ENCODE measurements at regions not wholly inside any gene's neighbourhood (a gene's known extent, or its start where the extent isn't known, plus 50 kb on each side); places are given as distances from the start of the nearest gene placed in this dataset.
"Not testable (repeated sequence)": the region's sequence is repeated elsewhere in the genome, so short reads cannot be mapped to it uniquely, and the experiment has no call there.

- H3K27ac Mint-ChIP-seq: no peak overlapping the region
- no peak for ATAC-seq
- no peaks in the 10 kb centered on the region for H3K4me1 Mint-ChIP-seq
These were observed 53.5 kb downstream of the FSCB start for GRCh38 chr14:44453433-44454171.

DNA sequence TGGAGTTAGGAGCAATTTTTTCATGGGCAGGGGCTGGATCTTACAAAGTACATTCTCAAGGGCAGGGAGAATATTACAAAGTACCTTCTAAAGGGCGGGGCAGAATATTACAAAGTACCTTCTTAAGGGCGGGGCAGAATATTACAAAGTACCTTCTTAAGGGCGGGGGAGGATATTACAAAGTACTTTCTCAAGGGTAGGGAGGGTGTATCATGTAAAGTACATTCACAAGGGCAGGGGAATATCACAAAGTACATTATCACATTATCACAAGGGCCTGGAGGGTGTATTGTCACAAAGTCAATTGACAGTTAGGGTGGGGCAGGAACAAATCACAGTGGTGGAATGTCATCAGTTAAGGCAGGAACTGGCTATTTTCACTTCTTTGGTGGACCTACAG lies 56.9 kb downstream of the FSCB start:
- peaks cover 14% of the 10 kb centered on the region for H3K9me3 Mint-ChIP-seq
- not testable (repeated sequence) for H3K27me3 Mint-ChIP-seq; H3K4me1 Mint-ChIP-seq; H3K4me3 Mint-ChIP-seq; H3K36me3 Mint-ChIP-seq (ENCODE audit: low read depth); ATAC-seq; DNase-seq; H3K27ac Mint-ChIP-seq

More at GRCh38 chr14:44453433-44454171, 53.5 kb downstream of the FSCB start:
- Mint-ChIP-seq H3K9me3 (peaks cover 20% of the 10 kb centered on the region), H3K36me3 (ENCODE audit: low read depth) (no peaks in the 10 kb centered on the region), H3K27me3 (no peaks in the 10 kb centered on the region), H3K4me3 (no peak overlapping the region)
- no peak for DNase-seq

GRCh38 chr14:44449680-44450079 lies 57.4 kb downstream of the FSCB start:
- Mint-ChIP-seq H3K4me3 (no peak overlapping the region), H3K27me3 (no peaks in the 10 kb centered on the region), H3K9me3 (peaks cover 13% of the 10 kb centered on the region), H3K27ac (no peak overlapping the region), H3K4me1 (no peaks in the 10 kb centered on the region), H3K36me3 (ENCODE audit: low read depth) (no peaks in the 10 kb centered on the region)
- DNase-seq: no peak
- ATAC-seq: no peak

DNA sequence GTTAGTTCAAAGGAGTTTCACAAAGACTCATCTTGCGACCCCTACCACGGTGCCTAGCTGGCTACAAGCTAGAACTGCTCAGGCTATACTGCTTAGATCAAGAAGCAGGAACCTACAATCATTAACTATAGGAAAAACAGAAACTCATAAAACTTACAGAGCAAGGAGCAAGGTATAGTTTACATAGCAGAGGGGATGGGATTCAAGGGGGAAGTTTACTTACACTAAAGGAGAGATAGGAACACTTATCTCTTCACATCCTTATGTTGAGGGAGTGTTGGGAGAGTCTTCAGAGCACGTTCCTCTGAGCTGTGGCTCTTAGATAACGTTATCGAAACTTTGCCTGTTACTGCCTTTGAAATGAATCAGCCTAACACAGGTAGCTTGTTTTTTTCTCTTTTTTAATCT lies 58.1 kb downstream of the FSCB start:
- ATAC-seq (no peak), DNase-seq (no peak)
- no peaks in the 10 kb centered on the region for H3K36me3 Mint-ChIP-seq (ENCODE audit: low read depth)
- H3K27me3 Mint-ChIP-seq: no peaks in the 10 kb centered on the region
- H3K4me3 Mint-ChIP-seq: no peak overlapping the region
- H3K4me1 Mint-ChIP-seq: no peaks in the 10 kb centered on the region
- H3K27ac Mint-ChIP-seq: no peak overlapping the region
- peaks cover 9% of the 10 kb centered on the region for H3K9me3 Mint-ChIP-seq

DNA sequence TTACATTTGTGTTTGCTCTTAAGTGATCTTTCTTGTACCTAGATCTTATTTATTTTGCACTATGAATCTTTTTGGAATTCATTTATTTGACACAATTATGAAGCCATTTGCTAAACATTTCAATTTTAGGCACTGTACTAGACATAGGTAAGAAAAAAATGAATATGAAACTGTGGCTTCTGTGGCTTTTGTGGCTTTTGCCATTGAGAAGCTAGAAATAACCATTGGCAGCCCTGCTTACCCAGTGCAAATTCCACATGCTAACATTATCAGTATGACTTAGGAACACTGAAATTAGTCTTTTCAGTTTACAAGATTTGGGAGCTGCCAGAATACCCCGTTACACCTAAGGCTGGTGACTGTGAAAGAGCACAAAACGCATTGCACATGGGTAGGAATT lies 60.1 kb downstream of the FSCB start:
- H3K36me3 Mint-ChIP-seq (ENCODE audit: low read depth): no peaks in the 10 kb centered on the region
- H3K4me1 Mint-ChIP-seq: no peaks in the 10 kb centered on the region
- peaks cover 9% of the 10 kb centered on the region for H3K9me3 Mint-ChIP-seq
- DNase-seq: no peak
- no peaks in the 10 kb centered on the region for H3K27me3 Mint-ChIP-seq
- no peak overlapping the region for H3K4me3 Mint-ChIP-seq
- no peak for ATAC-seq
- no peak overlapping the region for H3K27ac Mint-ChIP-seq

DNA sequence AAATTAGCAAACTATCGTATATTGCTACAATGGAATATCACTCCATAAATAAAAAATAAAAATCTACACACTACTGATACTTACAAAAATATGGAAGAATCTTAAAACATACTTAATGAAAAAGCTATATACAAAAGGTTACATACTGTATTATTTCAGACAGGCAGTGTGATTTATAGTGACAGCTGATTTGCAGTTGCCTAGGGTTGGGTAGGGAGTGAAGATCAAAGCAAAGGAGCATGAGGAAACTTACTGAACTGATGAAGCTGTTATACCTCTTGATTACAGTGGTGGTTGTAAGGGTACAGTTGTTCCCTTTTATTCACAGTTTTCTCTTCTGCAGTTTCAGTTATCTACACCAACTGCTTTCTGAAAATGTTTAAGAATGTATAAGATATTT lies 62.6 kb downstream of the FSCB start:
- ATAC-seq: no peak
- no peaks in the 10 kb centered on the region for H3K27me3 Mint-ChIP-seq
- no peaks in the 10 kb centered on the region for H3K36me3 Mint-ChIP-seq (ENCODE audit: low read depth)
- no peak overlapping the region for H3K4me3 Mint-ChIP-seq
- peaks cover 13% of the 10 kb centered on the region for H3K9me3 Mint-ChIP-seq
- H3K27ac Mint-ChIP-seq: no peak overlapping the region
- H3K4me1 Mint-ChIP-seq: no peaks in the 10 kb centered on the region
- no peak for DNase-seq

DNA sequence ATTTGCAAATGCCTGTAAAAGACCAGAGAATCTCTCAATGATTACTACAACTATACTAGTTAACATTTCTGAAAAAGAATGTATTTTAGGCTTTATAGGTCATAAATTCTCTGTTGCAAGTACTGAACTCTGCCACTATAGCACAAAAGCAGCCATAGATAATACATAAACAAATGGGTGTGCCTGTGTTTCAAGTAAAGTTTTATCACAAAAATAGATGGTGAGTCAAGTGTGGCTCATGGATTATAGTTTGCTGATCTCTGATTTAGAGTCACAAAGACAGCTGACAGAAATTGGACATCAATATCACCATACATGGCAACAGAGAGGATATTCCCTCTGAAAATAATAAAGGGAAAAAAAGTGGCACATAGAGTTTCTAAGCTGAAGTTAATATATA lies 68.1 kb downstream of the FSCB start:
- DNase-seq (no peak), ATAC-seq (no peak)
- H3K27me3 Mint-ChIP-seq: no peaks in the 10 kb centered on the region
- H3K4me3 Mint-ChIP-seq: no peak overlapping the region
- H3K9me3 Mint-ChIP-seq: peaks cover 10% of the 10 kb centered on the region
- H3K4me1 Mint-ChIP-seq: no peaks in the 10 kb centered on the region
- no peak overlapping the region for H3K27ac Mint-ChIP-seq
- no peaks in the 10 kb centered on the region for H3K36me3 Mint-ChIP-seq (ENCODE audit: low read depth)

DNA sequence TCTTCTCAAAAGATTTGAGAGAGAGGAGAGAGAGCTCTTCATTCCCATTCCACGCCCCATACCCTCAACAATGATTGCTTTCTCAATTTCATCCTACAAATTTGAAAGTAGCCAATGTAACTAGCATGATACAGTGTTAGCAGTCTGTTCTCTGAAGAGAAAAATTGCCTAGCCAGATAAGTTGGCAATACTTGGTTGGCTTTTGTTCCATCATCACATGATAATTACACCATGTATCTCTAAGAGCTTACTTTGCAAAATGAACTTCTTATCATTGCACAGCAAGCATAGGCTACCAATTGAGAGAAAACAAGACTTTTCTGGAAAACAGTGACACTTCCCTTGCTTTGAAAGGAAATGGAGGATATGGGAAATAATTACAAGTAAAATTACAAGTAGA lies 68.9 kb downstream of the FSCB start:
- H3K36me3 Mint-ChIP-seq (ENCODE audit: low read depth): no peaks in the 10 kb centered on the region
- ATAC-seq (no peak), DNase-seq (no peak)
- H3K27me3 Mint-ChIP-seq: no peaks in the 10 kb centered on the region
- peaks cover 10% of the 10 kb centered on the region for H3K9me3 Mint-ChIP-seq
- no peaks in the 10 kb centered on the region for H3K4me1 Mint-ChIP-seq
- H3K27ac Mint-ChIP-seq: no peak overlapping the region
- H3K4me3 Mint-ChIP-seq: no peak overlapping the region

DNA sequence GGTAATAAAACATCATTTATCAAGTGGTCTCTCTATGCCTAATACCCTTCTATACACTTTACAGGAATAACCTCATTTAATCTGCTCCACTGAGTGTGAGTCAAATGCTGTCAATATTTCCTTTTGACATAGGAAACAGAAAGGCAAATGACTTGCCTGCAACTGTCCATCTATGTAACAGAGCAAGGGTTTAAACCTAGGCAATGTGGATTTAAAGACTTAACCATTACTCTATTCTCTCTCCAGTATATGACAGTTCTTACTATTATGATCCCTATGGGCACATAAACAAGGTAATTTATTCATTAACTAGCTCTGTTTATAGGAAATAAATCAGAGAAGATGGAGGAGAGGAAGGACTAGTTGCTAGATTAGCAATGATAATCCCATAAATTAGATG lies 70.6 kb downstream of the FSCB start:
- no peak overlapping the region for H3K27ac Mint-ChIP-seq
- DNase-seq: no peak
- H3K4me3 Mint-ChIP-seq: no peak overlapping the region
- ATAC-seq: no peak
- H3K27me3 Mint-ChIP-seq: no peaks in the 10 kb centered on the region
- H3K9me3 Mint-ChIP-seq: peaks cover 10% of the 10 kb centered on the region
- H3K4me1 Mint-ChIP-seq: no peaks in the 10 kb centered on the region
- no peaks in the 10 kb centered on the region for H3K36me3 Mint-ChIP-seq (ENCODE audit: low read depth)

DNA sequence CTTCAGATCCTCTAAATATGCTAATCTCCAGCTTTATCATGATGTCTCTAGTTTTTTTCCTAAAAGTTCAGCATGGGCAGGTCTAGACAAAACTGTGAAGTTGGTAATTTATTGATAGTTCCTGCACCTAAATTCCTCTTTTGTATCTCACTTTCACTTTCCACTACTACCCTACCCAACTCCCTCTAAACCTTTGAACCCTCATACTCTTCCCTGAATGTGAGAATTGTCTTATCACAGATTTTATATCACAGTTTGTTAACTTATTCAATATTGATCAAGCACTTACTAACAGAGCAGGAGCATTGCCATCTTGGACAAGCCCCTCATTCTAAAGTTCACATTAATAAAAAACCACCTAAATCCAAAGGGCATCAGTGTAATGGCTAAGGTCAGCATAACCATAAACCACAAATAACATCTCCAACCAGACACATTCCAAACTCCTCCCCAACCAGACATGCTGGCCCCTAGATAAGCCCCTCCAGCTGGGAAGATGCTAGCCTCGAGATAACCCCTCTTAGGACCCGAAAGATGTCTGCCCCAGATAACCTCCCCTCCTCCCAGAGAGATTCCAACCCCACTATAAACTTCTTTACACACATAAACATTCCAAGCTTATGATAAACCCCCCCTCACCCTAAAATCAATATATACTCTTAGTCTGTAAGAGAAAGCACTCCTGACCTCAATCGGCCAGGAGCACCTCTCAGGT lies 78.7 kb downstream of the FSCB start:
- peaks cover 3% of the 10 kb centered on the region for H3K9me3 Mint-ChIP-seq
- no peaks in the 10 kb centered on the region for H3K27me3 Mint-ChIP-seq
- H3K4me1 Mint-ChIP-seq: no peaks in the 10 kb centered on the region
- DNase-seq (no peak), ATAC-seq (no peak)
- H3K36me3 Mint-ChIP-seq (ENCODE audit: low read depth): no peaks in the 10 kb centered on the region
- no peak overlapping the region for H3K4me3 Mint-ChIP-seq
- H3K27ac Mint-ChIP-seq: no peak overlapping the region

- no peak for ATAC-seq
- peaks cover 8% of the 10 kb centered on the region for H3K9me3 Mint-ChIP-seq
- no peak overlapping the region for H3K4me3 Mint-ChIP-seq
- no peaks in the 10 kb centered on the region for H3K36me3 Mint-ChIP-seq (ENCODE audit: low read depth)
- H3K27ac Mint-ChIP-seq: no peak overlapping the region
- no peaks in the 10 kb centered on the region for H3K27me3 Mint-ChIP-seq
- no peaks in the 10 kb centered on the region for H3K4me1 Mint-ChIP-seq
- DNase-seq: no peak
These were observed 84.4 kb downstream of the FSCB start for GRCh38 chr14:44422699-44423098.

- Mint-ChIP-seq H3K4me1 (no peaks in the 10 kb centered on the region), H3K4me3 (no peak overlapping the region), H3K27me3 (no peaks in the 10 kb centered on the region), H3K36me3 (ENCODE audit: low read depth) (no peaks in the 10 kb centered on the region), H3K9me3 (peaks cover 13% of the 10 kb centered on the region), H3K27ac (no peak overlapping the region)
- ATAC-seq: no peak
- DNase-seq: no peak
These were observed 86.9 kb downstream of the FSCB start for GRCh38 chr14:44420226-44420625.

DNA sequence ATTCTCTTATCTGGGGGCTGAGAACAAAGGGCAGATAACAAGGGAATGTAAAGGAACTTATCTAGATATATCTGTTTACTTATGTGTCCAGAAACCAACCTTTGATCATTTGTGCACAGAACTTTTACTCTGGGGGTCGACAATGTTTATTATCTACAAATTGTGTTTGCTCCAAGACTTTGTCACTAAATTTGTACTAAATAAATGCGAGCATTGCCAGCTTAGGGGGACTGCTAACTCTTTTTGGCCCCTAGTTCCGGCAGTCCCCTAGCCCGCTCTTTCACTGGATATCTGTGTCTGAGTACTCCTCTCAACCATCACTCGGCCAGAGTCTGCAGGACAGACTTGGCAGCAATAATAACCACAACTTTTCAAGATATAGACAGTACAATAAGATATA lies 88.2 kb downstream of the FSCB start:
- Mint-ChIP-seq H3K36me3 (ENCODE audit: low read depth) (no peaks in the 10 kb centered on the region), H3K27me3 (no peaks in the 10 kb centered on the region), H3K4me1 (no peaks in the 10 kb centered on the region), H3K4me3 (no peak overlapping the region), H3K27ac (no peak overlapping the region), H3K9me3 (peaks cover 13% of the 10 kb centered on the region)
- DNase-seq (no peak), ATAC-seq (no peak)

DNA sequence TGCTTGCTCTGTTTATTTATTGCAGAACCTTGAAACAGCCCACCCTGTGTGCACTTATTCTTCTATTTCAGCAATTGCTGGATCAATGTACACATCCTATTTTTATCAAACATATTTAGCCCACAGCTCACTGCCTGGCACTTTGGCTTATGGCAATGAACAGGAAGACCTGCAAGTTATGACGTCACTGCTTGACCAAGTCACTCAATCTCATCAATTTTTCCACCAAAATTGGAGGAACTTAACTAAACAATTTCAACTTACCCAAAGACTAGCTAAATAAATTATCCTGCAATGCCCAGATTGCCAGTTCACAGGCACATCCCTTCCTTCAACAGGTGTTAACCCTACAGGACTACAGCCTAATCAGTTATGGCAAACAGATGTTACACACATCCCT lies 89.3 kb downstream of the FSCB start:
- DNase-seq (no peak), ATAC-seq (no peak)
- Mint-ChIP-seq H3K27ac (no peak overlapping the region), H3K36me3 (ENCODE audit: low read depth) (no peaks in the 10 kb centered on the region), H3K27me3 (no peaks in the 10 kb centered on the region), H3K4me3 (no peak overlapping the region), H3K4me1 (no peaks in the 10 kb centered on the region), H3K9me3 (peaks cover 13% of the 10 kb centered on the region)

- H3K36me3 Mint-ChIP-seq (ENCODE audit: low read depth): no peaks in the 10 kb centered on the region
- DNase-seq (no peak), ATAC-seq (no peak)
- H3K27me3 Mint-ChIP-seq: no peaks in the 10 kb centered on the region
- H3K4me1 Mint-ChIP-seq: no peaks in the 10 kb centered on the region
- no peak overlapping the region for H3K27ac Mint-ChIP-seq
- H3K4me3 Mint-ChIP-seq: no peak overlapping the region
- H3K9me3 Mint-ChIP-seq: peaks cover 13% of the 10 kb centered on the region
These were observed 92.4 kb downstream of the FSCB start for GRCh38 chr14:44414646-44415045.
